Liver (tissue), 3 donors: ENCODE measurements at regions not wholly inside any gene's neighbourhood (a gene's known extent, or its start where the extent isn't known, plus 50 kb on each side); places are given as distances from the start of the nearest gene placed in this dataset.

Experiments used
- EGR1 ChIP-seq, 2 donors: IDR thresholded peaks; 2 replicates each; pipeline ENCODE4 v1.6.1; 2016 to 2018; ENCODE audit warnings: antibody characterized with exemption in 2 of 2, low read depth in 2 of 2
- FOXA1 ChIP-seq: IDR thresholded peaks from 2 replicates; pipeline ENCODE4 v1.6.1; 2016; ENCODE audit warnings: antibody characterized with exemption
- GABPA ChIP-seq, 2 donors: IDR thresholded peaks in 1 of 2; conservative IDR thresholded peaks in 1 of 2; 2 replicates each; pipeline ENCODE4 v1.6.1; 2016; ENCODE audit warnings: antibody characterized with exemption in 2 of 2, mild to moderate bottlenecking in 1 of 2, moderate library complexity in 1 of 2
- JUND ChIP-seq, 2 donors: IDR thresholded peaks; 2 replicates each; pipeline ENCODE4 v1.6.1; 2016; ENCODE audit warnings: antibody characterized with exemption in 2 of 2
- NR2F2 ChIP-seq: IDR thresholded peaks from 2 replicates; pipeline ENCODE4 v1.6.1; 2016; ENCODE audit warnings: antibody characterized with exemption
- RAD21 ChIP-seq, 2 donors: IDR thresholded peaks; 2 replicates each; pipeline ENCODE4 v1.6.1; 2016; ENCODE audit warnings: antibody characterized with exemption in 2 of 2, mild to moderate bottlenecking in 2 of 2
- SP1 ChIP-seq: IDR thresholded peaks from 2 replicates; pipeline ENCODE4 v1.6.1; 2018; ENCODE audit warnings: antibody characterized with exemption, mild to moderate bottlenecking
- TAF1 ChIP-seq: conservative IDR thresholded peaks from 2 replicates; pipeline ENCODE4 v1.6.1; 2016; ENCODE audit warnings: antibody characterized with exemption, mild to moderate bottlenecking
- YY1 ChIP-seq: IDR thresholded peaks from 2 replicates; pipeline ENCODE4 v1.6.1; 2016; ENCODE audit warnings: antibody characterized with exemption, mild to moderate bottlenecking
- ZBTB33 ChIP-seq: IDR thresholded peaks from 2 replicates; pipeline ENCODE4 v1.6.1; 2016; ENCODE audit warnings: antibody characterized with exemption
- TF ChIP-seq, protein P1 (sequence below): fragments of 150-350 bp; IDR thresholded peaks from 2 replicates; pipeline ENCODE4 v1.5.1; 2017; ENCODE audit warnings: improper control_type of control experiment, low read depth, low read length; ENCODE audit not compliant: missing input control
- TF ChIP-seq, protein P2 (sequence below): IDR thresholded peaks from 2 replicates; pipeline ENCODE4 v1.6.1; 2016; ENCODE audit warnings: antibody characterized with exemption
- TF ChIP-seq, protein P3 (sequence below): IDR thresholded peaks from 2 replicates; pipeline ENCODE4 v1.6.1; 2016; ENCODE audit warnings: antibody characterized with exemption
- TF ChIP-seq, protein P4 (sequence below): IDR thresholded peaks from 2 replicates; pipeline ENCODE4 v1.6.1; 2016; ENCODE audit warnings: antibody characterized with exemption, mild to moderate bottlenecking
- donor health status: healthy.
- donor health status: healthy.

DNA sequence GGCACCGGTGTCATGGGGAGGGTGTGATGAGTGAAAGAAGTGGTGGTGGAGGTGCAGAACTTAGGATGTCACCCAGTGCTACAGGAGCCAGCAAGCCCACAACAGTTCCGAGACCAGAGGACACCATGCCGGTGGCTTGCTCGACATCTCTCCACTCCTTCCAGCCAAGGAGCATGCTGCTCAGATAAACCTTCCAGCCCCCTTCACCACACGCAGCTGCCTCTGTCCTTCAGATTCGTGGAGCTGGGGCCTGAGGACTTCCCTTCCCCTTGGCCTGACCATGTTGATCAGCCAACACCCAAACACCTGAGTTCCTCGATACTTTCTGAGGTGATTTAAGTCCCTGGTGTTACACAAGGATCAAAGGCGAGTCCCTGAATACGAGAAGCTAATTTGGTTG, 188.8 kb upstream of the FOXF1 start:
- TF ChIP-seq, protein P1, sequence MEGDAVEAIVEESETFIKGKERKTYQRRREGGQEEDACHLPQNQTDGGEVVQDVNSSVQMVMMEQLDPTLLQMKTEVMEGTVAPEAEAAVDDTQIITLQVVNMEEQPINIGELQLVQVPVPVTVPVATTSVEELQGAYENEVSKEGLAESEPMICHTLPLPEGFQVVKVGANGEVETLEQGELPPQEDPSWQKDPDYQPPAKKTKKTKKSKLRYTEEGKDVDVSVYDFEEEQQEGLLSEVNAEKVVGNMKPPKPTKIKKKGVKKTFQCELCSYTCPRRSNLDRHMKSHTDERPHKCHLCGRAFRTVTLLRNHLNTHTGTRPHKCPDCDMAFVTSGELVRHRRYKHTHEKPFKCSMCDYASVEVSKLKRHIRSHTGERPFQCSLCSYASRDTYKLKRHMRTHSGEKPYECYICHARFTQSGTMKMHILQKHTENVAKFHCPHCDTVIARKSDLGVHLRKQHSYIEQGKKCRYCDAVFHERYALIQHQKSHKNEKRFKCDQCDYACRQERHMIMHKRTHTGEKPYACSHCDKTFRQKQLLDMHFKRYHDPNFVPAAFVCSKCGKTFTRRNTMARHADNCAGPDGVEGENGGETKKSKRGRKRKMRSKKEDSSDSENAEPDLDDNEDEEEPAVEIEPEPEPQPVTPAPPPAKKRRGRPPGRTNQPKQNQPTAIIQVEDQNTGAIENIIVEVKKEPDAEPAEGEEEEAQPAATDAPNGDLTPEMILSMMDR: no peak
- TF ChIP-seq RAD21 (IDR thresholded peaks at IDR 0.05) (no peak), FOXA1 (no peak), JUND (IDR thresholded peaks at IDR 0.05) (no peak), SP1 (no peak), ZBTB33 (no peak), YY1 (no peak), NR2F2 (no peak), GABPA (IDR thresholded peaks at IDR 0.05 in 1 of 2, conservative IDR thresholded peaks at IDR 0.05 in 1 of 2) (no peak), TAF1 (no peak), EGR1 (IDR thresholded peaks at IDR 0.05; ENCODE audit: low read depth in 2 of 2) (no peak)
- TF ChIP-seq, protein P2, sequence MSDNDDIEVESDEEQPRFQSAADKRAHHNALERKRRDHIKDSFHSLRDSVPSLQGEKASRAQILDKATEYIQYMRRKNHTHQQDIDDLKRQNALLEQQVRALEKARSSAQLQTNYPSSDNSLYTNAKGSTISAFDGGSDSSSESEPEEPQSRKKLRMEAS: no peak
- TF ChIP-seq, protein P3, sequence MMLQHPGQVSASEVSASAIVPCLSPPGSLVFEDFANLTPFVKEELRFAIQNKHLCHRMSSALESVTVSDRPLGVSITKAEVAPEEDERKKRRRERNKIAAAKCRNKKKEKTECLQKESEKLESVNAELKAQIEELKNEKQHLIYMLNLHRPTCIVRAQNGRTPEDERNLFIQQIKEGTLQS: no peak
- TF ChIP-seq, protein P4, sequence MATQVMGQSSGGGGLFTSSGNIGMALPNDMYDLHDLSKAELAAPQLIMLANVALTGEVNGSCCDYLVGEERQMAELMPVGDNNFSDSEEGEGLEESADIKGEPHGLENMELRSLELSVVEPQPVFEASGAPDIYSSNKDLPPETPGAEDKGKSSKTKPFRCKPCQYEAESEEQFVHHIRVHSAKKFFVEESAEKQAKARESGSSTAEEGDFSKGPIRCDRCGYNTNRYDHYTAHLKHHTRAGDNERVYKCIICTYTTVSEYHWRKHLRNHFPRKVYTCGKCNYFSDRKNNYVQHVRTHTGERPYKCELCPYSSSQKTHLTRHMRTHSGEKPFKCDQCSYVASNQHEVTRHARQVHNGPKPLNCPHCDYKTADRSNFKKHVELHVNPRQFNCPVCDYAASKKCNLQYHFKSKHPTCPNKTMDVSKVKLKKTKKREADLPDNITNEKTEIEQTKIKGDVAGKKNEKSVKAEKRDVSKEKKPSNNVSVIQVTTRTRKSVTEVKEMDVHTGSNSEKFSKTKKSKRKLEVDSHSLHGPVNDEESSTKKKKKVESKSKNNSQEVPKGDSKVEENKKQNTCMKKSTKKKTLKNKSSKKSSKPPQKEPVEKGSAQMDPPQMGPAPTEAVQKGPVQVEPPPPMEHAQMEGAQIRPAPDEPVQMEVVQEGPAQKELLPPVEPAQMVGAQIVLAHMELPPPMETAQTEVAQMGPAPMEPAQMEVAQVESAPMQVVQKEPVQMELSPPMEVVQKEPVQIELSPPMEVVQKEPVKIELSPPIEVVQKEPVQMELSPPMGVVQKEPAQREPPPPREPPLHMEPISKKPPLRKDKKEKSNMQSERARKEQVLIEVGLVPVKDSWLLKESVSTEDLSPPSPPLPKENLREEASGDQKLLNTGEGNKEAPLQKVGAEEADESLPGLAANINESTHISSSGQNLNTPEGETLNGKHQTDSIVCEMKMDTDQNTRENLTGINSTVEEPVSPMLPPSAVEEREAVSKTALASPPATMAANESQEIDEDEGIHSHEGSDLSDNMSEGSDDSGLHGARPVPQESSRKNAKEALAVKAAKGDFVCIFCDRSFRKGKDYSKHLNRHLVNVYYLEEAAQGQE: no peak
